Endometrium (tissue), 2 donors: ENCODE measurements at regions not wholly inside any gene's neighbourhood (a gene's known extent, or its start where the extent isn't known, plus 50 kb on each side); places are given as distances from the start of the nearest gene placed in this dataset.

Experiments
- FAIRE-seq: peaks from 2 replicates; lab custom pipeline; 2012; peaks lifted over from hg19 to GRCh38; lab: Jason Lieb, UNC
- donor health status: control.
- donor health status: control.

DNA sequence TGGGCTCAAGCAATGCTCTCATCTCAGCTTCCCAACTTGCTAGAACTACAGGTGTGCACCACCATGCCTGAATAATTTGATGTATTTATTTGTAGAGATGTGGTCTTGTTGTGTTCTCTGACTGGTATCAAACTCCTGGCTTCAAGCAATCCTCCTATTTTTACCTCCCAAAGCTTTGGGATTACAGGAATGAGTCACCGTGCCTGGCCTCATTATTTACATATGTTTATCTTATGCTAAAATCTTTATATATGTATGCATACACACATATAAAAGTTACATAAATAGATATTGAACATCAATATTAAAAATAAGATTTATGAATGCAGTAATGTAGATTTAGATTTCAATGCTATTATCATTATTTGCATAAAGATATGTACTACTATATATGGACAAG lies 1634.5 kb upstream of the LRRTM3 start:
- no peak for FAIRE-seq

DNA sequence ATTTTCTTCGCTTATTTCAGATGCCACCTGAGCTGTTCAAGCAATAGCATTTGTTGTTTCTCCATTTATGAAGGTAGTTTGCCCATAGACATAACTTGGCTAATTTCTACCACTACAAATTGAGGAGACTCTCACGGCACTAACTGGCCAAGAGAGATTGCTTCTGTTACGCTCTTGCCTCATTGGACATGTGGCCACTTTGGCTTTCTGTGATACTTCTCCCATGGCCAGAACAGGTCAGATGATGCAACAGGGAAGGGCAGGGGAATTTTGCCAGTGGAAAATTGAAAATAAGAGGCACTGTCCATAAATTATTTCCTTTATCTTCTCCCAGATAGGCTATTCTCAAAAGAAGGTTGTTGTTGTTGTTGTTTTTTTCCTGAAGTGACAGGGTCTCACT lies 1633.3 kb upstream of the LRRTM3 start:
- FAIRE-seq, result no peak

DNA sequence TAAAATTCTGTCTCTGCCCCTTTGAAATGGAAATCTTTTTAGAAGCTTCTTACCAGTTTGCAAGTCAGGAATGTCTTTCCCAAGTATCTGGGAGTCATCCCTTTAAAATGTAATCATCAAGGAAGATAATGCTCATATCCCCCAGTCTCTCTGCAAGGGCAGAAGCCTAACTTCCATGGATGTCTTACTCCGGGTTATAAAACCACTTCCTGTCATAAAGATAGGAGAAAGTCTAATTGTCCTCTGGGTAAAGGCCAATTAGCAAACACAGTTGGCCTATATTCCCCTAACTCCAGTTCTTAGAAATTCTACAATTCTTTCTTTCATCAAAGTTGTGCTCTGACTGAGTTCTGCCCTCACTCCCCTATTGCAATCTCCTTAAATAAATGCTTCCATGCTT lies 1631.5 kb upstream of the LRRTM3 start:
- no peak for FAIRE-seq

DNA sequence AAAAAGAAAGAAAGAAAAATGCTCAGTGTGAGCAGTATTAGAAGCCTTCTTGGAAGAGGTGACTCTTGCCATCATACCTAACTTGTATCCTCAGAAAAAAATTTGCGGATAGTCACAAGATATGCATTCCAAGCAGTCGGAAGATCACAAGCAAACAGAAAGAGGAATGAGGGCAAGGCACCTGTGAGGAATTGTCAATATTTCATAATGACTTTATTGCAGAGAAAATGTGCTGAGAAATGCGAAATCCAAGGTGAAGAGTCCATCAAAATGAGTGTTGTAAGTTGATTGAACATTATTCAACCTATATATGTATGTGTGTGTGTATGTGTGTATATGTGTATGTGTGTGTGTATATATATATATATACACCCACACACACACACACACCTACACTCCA lies 1624.7 kb upstream of the LRRTM3 start:
- FAIRE-seq, result no peak

DNA sequence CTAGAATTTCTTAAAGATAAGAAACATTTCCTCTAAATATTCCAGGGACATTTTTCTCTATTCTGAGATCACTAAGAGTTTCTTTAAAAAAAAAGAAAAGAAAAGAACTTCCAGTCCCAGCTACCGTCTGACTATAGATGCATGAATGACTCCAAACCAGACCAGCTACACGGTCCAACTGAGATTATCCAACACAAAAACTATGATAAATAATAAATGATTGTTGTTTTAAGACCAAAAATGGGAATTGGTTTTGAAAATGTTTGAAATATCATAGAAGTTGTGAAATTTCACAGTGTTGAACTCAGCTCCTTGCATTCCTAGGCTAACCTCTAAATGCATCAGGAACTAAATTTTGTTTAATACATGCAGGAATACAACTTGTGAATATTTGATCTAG lies 1619.6 kb upstream of the LRRTM3 start:
- no peak for FAIRE-seq

DNA sequence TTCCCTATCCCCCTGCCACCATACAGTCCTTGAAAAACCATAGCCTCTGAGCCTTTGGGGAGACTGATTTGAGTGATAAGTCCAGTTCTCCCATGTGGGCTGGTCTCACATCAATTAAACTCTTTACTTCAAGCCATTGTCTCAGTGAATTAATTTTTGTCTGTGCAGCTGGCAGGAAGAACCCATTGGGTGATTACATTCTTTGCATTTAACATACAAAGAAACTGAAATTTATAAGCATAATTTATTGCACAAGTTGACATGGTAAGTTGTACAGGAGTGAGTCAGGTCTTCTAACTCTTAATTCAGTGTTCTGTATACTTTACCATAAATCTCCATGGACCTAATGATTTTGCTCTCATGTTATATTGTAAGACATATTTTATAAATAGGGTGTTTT lies 1613.0 kb upstream of the LRRTM3 start:
- FAIRE-seq, result no peak

DNA sequence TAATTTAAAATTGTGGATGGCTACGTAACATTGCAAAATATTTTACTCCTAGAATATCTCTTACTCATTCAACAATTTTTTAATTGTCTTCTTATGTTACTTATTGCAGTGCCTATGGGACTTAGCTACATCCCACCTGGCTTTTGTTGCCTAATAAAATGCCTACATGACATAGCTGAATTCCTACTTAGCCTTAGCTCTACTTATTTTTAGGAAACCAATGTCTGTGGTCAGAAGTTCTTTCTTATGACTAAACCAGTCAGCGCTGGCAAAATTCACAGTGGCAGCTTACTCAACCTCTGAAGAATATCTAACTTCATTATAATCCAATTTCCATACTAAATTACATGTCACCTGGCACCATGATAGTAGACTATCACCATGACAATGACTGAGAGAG lies 1612.4 kb upstream of the LRRTM3 start:
- no peak for FAIRE-seq

DNA sequence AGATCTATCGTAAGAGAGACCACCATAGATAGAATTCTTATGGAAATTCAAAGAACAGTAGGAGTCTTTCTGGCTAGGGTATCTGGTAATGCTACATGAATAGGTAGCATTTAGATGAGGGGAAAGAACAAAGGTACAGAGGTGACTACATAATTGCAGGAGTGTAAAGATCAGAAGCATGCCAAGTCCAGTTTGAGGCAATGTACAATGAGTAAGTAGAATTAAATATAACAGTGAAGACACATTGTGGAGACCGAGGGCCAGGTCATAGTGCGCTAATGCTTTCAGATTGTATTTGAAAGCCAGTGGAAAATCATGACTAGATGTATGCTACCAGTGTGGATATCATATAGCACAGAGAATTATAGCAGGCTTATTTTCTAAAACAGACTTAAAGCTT lies 1611.6 kb upstream of the LRRTM3 start:
- FAIRE-seq, result no peak

DNA sequence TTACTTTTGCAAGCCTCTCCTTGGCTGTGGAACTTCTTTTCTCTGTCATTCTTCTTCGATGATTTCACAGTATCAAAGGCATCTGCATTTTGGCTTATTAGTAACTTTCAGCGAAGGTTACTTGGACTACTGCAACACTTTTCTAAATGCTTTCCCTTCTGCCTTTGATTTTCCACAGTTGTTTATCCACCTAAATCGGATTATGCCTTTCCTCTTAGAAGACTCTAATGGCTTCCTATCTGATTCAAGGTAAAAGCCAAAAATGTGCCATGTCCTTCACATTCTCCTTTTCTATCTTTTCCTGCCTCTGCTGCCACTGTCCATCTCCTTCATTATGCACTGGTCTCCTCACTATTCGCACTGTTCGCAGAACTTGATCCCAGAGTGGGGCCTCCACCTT lies 1606.3 kb upstream of the LRRTM3 start:
- no peak for FAIRE-seq

DNA sequence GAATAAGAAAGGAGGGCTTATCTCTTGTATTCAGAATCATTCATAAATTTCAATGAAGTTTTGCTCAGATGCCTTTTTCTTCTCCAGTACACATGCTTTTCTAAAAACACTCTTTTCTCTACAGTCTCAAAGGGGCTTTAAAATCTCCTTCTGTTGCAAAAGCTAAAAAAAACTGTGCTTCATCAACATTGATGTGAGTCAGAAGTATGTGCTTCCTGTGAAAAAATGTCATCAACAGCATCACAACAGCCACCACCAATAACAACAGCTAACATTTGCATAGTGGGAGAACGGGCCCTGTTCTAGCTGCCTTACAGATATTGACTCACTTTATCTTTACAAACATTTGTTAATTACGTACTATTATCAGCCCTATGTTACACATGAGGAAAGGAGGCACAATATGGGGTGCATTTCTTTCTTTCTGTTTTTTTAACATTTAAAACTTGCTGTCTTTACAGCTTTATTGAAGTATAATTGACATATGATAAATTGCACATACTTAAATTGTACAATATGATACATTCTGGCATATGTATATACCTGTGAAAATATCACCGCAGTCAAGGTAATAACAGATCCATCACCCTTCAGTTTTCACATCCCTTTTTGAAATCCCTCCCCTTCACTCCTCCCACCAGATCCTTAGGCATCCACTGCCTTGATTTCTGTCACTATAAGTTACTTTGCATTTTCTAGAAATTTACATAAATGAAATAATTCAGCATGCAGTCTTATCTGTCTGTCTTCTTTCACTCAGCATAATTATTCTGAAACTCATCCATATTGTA lies 1605.4 kb upstream of the LRRTM3 start:
- no peak for FAIRE-seq

DNA sequence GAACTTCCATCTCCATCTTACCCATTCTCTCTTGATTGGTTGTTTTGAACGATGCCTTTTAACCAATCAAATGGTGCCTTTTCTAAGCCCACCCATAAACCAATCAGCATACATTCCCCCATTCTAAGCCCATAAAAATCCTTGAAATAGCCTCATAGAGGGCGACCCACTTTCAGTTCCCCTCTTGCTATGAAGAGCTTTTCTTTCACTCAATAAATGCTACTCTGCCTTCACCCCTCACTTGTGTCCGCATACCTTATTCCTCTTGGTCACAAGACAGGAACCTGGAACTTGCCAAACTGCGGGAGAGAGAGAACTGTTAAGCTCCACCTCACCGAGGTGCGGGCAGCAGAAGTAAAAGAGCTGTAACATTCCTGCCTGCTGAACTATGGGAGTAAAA lies 1602.0 kb upstream of the LRRTM3 start:
- no peak for FAIRE-seq

DNA sequence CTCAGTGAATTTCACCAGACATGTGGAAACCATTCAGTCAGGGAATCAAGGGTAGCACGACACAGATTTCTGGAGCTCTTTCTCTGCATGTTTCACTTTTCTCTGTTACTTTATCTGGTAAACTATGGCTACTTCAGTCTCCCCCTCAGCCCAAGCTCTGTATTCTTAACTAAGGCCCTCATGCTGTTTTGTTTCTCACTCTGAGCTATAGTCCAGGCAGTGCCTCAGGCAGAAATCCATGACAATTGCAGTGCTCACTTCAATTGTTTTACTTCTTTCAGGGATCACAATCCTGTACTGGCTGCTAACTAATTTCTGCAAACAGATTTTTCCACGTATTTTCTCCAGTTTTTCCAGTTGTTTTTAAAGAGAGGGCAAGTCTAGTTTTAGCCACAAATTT lies 1599.9 kb upstream of the LRRTM3 start:
- no peak for FAIRE-seq

DNA sequence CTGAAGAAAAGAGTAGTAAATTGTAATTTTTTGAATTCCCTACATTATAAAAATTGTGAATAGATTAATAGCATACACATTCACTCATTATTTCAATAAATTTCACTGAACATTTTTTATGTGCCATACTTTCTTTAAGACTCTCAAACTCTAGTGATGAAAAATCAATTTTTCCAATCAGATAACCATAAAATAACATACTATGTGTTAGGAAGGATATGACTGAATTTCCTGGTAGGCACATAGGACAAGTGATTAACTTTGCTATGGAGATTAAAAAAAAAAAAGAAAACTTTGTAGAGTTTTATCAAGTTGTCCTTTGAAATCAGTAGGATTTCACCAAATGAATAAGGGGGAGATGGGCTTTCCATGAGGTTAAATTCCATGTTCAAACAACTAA lies 1597.3 kb upstream of the LRRTM3 start:
- no peak for FAIRE-seq

DNA sequence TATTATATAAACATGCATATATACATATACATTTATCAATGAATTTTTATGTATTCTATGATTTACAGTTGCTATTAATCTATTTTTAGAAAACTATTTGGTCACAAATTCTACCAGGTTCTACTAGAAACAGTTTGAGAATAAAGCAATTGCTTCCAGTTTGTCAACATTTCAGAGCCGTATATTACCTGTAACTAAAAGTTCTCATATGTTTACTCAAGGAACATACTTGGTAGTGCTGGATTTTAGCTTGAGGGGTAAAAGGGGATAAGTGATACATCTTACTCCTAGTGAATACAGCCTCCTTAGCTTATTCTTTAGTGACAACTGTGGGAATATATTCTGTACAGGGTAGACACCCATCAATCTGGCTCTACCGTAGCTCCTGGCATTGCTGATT lies 1590.5 kb upstream of the LRRTM3 start:
- no peak for FAIRE-seq

DNA sequence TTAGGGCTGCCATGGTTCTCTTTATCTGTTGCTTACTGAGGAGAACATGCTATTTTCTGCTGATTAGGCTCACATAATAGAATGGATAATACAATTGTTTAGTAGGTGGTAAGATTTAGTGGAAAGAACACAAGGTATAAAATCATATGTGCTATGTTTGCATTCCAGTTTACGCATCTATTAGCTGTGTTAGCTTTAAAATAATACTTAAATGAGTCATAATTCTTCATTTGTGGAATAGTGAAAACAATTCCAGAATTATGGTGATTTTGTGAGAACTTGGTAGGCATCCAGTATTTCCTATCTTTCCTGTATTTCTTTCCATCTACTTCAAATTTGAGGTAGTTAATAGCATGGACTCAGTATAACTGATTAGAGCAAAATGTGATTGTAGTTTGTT lies 1585.5 kb upstream of the LRRTM3 start:
- FAIRE-seq, result no peak

DNA sequence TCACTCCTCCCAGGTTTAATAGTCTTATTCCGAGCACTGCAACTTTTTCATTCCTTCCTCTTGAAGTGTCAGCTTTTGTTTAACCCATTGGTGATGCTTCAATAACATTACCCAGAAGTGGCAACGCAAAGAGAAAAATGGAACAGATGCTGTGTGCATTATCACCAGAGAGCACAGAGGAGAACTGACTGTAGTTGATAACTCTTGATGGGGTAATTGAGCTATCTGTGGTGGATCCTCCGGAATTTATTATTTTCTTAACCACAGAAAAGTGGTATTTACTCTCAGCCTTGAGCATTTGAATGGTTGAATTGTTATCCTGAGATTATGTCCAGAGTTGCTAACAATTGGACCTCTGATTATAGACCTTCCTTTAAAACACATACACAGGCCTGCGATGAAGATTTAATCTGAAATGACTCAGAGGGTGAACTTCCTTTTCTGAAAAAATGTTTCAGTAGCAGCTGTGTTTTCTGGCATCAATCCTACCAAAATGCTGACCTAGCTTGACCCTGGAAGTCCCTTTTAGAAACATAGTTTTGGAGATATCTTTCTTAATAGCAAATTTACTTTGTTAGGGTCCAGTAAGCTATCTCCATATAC lies 1584.4 kb upstream of the LRRTM3 start:
- peak; percentile 23 for FAIRE-seq

DNA sequence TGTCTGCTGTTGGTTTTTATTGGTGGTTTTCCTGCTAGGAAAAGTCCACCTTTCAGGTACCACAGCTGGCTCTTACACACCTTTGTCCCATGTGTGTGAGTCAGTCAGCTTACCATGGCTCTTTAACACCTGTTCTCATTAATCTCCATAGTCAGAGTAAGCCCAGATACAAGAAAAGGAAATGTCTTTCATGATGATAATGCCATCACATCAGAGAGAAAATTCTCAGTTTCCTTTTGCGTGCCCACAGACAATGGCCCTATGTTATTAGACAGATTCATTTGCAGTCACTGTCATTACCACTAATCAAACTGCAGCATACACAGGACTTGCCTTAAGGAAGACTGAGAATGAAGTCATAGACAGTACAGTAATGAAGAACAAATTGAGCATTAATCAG lies 1583.6 kb upstream of the LRRTM3 start:
- FAIRE-seq, result no peak

DNA sequence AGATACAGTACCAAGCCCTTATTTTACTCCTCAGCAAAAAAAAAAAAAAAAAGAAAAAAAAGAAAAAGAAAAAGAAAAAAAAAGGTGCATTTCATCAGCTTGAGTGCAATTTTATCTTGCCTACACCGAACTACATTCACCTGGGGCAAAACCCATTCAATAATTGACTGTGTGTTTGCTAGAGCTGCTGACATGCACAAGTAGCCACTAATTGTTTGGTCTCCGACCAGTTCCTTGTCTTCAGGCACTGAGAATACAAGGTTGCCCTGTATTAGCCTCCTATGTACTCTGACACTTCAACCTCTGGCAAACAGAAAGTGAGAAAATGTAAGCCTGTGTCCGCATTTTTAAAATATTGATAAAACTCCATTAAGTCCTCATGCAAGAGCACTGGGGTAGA lies 1579.4 kb upstream of the LRRTM3 start:
- no peak for FAIRE-seq

DNA sequence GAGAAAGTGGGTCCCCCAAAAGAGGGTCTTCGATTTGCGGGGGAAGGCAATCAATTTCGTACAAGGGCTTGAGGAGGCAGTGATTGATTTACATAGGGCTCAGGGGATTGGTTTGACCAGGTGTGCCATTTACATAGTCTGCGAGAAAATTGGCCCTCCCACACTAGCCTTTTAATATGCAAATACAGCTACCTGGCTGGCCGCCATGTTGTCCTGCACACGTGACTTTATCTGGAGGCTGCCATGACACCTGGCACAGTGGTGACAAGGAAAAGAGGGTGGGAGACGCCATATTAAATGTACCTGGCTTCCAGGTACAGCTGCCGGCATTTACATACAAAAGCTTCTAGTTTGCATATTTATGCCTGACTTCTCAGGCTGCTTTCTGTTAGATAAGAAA lies 1577.2 kb upstream of the LRRTM3 start:
- no peak for FAIRE-seq

DNA sequence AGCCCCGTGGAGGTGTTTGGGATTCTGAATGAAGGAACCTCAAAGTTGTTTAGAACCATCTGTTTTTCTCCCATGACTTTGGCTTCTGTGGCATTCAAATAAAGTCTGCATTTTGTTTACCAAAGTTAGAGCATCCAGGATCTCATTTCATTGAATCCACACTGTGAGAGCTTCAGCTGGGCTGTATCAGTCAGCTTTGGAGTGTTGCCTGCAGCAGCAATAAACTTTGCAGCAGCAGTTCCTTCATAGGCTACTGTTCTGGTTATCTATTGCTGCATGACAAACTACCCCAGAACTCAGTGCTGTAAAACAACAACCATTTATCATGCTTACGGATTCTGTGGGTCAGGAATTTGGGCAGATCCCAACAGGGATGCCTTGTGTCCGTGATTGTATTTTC lies 1575.2 kb upstream of the LRRTM3 start:
- no peak for FAIRE-seq

DNA sequence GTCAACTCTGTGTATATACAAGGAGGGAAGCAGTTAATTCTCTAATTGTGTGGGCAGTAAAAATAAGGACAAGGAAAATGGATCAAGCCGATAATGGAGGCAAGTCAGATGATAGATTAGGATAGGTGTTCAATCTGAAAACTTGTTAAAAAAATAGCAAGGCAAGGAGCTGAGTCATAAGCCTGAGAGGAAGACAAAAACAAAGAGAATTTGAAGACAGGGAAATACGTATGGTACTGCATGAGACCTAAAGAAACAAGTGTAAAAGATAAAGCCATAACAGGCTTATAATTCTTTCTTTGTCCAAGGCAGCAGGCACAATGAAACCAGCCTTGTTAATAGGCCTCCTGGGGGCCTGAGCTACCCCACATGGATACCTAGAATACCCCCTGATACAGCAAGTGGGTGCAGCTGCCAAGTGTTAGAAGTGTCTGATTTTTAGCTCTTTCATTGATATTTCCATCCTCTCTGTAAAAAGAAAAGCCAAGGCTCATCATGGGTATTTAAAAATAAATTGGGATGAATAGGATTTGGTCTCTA lies 1570.6 kb upstream of the LRRTM3 start:
- FAIRE-seq, result no peak

DNA sequence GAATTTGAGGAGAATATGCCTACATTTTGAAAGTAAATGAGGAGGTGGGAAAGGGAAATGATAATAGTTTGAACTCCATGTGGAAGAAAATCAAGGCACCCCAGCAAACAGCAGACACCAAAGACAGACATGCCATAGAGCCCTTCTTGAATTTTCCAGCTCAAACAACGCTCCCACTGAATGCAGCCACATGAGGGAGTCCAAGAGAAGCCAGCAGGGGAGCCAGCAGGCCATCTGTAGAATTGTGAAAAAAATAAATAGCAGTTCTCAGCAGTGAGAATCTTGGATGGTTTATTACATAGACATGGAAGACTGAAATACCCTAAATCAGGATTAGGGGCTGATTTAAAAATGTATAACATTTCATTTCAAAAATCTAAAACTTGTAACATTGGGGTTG lies 1567.3 kb upstream of the LRRTM3 start:
- FAIRE-seq, result no peak

DNA sequence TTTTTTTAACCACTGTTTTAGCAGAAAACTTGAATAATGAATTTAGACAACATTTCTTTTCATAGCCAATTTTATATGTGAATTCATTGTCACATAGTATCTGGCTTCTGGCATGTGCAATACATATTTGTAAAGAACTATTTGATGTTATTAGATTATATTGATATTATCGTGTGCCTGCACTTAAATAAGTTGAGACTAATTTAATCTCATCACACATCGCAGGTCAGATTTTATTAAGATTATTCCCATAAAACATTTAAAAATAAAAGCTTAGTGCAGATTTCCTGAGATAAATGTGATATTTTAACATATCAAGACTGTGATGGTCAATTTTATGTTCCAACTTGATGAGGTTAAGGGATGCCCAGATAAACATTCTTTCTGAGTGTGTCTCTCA lies 1565.3 kb upstream of the LRRTM3 start:
- no peak for FAIRE-seq

DNA sequence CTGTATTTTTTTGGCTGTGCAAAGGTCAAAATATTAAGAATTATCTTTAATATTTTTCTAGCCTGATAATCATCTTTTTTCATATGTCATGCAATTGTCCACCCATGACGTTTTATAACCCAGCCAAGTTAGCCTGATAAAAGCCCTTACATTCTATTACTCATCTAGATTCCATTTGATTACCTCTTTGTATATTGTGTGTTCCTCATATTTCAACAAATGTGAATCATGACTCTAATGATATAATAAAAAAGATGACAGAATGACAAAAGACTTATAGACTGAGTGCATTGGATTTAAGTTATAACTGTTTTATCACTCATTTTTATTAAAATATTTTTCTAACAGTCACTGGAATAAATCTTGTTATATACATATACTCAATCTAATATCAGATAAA lies 1560.0 kb upstream of the LRRTM3 start:
- no peak for FAIRE-seq
